Smooth muscle cell (in vitro differentiated cells): ENCODE measurements at regions not wholly inside any gene's neighbourhood (a gene's known extent, or its start where the extent isn't known, plus 50 kb on each side); places are given as distances from the start of the nearest gene placed in this dataset.
"Not testable (repeated sequence)": the region's sequence is repeated elsewhere in the genome, so short reads cannot be mapped to it uniquely, and the experiment has no call there.

Source experiments
- DNase-seq: peaks from one replicate; lab custom pipeline; 2025; ENCODE audit not compliant: unreplicated experiment; lab: John Stamatoyannopoulos, UW
- H2AFZ ChIP-seq: fragments of 200-600 bp; sonication (generic); 2 replicates; pipeline ENCODE4 v1.6.0; 2016; ENCODE audit warnings: antibody characterized with exemption, low read depth, mild to moderate bottlenecking
- H3F3A ChIP-seq: fragments of 200-600 bp; sonication (generic); 2 replicates; pipeline ENCODE4 v1.6.0; 2017; ENCODE audit warnings: antibody characterized with exemption, low read depth
- H3K27ac ChIP-seq: fragments of 200-600 bp; sonication (generic); 2 replicates; pipeline ENCODE4 v1.5.1; 2016; ENCODE audit warnings: low read depth, mild to moderate bottlenecking
- H3K27me3 ChIP-seq: fragments of 200-600 bp; sonication (generic); 2 replicates; pipeline ENCODE4 v1.6.1; 2016; ENCODE audit warnings: low read depth, mild to moderate bottlenecking
- H3K36me3 ChIP-seq: fragments of 200-600 bp; sonication (generic); 2 replicates; pipeline ENCODE4 v1.5.1; 2016; ENCODE audit warnings: low read depth
- H3K4me1 ChIP-seq: fragments of 200-600 bp; sonication (generic); 2 replicates; pipeline ENCODE4 v1.5.1; 2016; ENCODE audit warnings: low read depth
- H3K4me2 ChIP-seq: fragments of 200-600 bp; sonication (generic); 2 replicates; pipeline ENCODE4 v1.6.0; 2016; ENCODE audit warnings: mild to moderate bottlenecking
- H3K4me3 ChIP-seq: fragments of 200-600 bp; sonication (generic); 2 replicates; pipeline ENCODE4 v1.5.1; 2016; ENCODE audit warnings: mild to moderate bottlenecking
- H3K79me2 ChIP-seq: fragments of 200-600 bp; sonication (generic); 2 replicates; pipeline ENCODE4 v1.6.0; 2016; ENCODE audit warnings: low read depth, mild to moderate bottlenecking
- H3K9ac ChIP-seq: fragments of 200-600 bp; sonication (generic); 2 replicates; pipeline ENCODE4 v1.6.0; 2016; ENCODE audit warnings: low read depth
- H3K9me3 ChIP-seq: fragments of 200-600 bp; sonication (generic); replicated peaks from 2 replicates; pipeline ENCODE4 v1.5.1; 2016; ENCODE audit warnings: low read depth
- H4K20me1 ChIP-seq: fragments of 200-600 bp; sonication (generic); 2 replicates; pipeline ENCODE4 v1.6.0; 2016; ENCODE audit warnings: low read depth
- WGBS: methylation state at CpG from one replicate; pipeline ENCODE4 v1.1.7; 2016; ENCODE audit warnings: low lambda C conversion rate; 5-methylcytosine and 5-hydroxymethylcytosine counted together
- TF ChIP-seq, protein P1 (sequence below): fragments of 200-600 bp; sonication (generic); IDR thresholded peaks from 2 replicates; pipeline ENCODE4 v1.5.1; 2017; ENCODE audit warnings: borderline replicate concordance, mild to moderate bottlenecking, antibody characterized with exemption; ENCODE audit not compliant: insufficient read depth, poor library complexity, severe bottlenecking

DNA sequence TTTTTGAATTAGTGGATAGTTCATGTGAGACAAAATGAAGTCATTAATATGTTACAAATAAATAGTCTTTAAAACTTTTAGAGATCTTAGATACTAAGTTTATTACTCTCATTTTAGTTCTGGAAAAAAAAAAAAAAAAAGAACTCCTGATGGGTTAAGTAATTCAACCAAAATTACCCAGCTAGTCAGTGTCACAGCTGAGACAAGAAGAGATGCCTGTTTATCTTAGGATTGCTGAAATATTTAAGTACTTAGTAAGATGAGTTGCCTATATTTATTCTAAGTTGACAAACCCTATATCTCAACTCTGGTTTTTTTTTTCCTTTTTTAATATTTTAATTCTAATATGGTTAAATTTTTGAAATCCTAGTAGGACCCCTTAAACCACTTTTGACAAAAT lies 781.0 kb upstream of the LRRN3 start:
- Histone ChIP-seq H2AFZ (no peak overlapping the region), H3K27me3 (no peaks in the 10 kb centered on the region), H3K4me2 (no peak overlapping the region), H3K79me2 (no peaks in the 10 kb centered on the region), H3K9ac (no peak overlapping the region), H4K20me1 (no peaks in the 10 kb centered on the region), H3F3A (no peaks in the 10 kb centered on the region), H3K4me1 (no peaks in the 10 kb centered on the region), H3K27ac (no peak overlapping the region), H3K9me3 (no peaks in the 10 kb centered on the region), H3K4me3 (no peak overlapping the region), H3K36me3 (no peaks in the 10 kb centered on the region)
- TF ChIP-seq, protein P1, sequence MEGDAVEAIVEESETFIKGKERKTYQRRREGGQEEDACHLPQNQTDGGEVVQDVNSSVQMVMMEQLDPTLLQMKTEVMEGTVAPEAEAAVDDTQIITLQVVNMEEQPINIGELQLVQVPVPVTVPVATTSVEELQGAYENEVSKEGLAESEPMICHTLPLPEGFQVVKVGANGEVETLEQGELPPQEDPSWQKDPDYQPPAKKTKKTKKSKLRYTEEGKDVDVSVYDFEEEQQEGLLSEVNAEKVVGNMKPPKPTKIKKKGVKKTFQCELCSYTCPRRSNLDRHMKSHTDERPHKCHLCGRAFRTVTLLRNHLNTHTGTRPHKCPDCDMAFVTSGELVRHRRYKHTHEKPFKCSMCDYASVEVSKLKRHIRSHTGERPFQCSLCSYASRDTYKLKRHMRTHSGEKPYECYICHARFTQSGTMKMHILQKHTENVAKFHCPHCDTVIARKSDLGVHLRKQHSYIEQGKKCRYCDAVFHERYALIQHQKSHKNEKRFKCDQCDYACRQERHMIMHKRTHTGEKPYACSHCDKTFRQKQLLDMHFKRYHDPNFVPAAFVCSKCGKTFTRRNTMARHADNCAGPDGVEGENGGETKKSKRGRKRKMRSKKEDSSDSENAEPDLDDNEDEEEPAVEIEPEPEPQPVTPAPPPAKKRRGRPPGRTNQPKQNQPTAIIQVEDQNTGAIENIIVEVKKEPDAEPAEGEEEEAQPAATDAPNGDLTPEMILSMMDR, result no peak
- no peak for DNase-seq

DNA sequence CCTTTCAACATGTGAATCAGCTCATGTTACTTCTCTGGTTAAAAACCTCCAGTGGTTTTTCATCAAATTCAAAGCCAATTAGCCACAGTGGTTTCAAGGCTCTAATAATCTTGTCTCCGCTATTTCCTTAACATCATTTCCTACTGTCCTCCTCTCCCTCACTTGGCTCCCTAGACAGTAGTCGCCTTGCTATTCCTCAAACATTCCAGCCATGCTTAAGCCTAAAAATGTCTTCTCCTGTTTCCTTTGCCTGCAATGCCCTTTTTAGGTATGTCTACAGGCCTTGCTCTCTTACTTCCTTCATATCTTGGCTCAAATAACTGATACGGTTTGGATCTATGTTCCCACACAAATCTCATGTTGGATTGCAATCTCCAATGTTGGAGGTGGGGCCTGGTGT lies 779.4 kb upstream of the LRRN3 start:
- Histone ChIP-seq H3K27ac (no peak overlapping the region), H3K9me3 (no peaks in the 10 kb centered on the region), H3K4me3 (no peak overlapping the region), H3K4me1 (no peaks in the 10 kb centered on the region), H2AFZ (no peak overlapping the region), H3F3A (no peaks in the 10 kb centered on the region), H3K79me2 (no peaks in the 10 kb centered on the region), H3K36me3 (no peaks in the 10 kb centered on the region), H4K20me1 (no peaks in the 10 kb centered on the region), H3K9ac (no peak overlapping the region), H3K27me3 (no peaks in the 10 kb centered on the region), H3K4me2 (no peak overlapping the region)
- no peak for DNase-seq
- TF ChIP-seq, protein P1, result no peak
- WGBS, result 57% methylated on average over 3 of the region's 3 CpGs

DNA sequence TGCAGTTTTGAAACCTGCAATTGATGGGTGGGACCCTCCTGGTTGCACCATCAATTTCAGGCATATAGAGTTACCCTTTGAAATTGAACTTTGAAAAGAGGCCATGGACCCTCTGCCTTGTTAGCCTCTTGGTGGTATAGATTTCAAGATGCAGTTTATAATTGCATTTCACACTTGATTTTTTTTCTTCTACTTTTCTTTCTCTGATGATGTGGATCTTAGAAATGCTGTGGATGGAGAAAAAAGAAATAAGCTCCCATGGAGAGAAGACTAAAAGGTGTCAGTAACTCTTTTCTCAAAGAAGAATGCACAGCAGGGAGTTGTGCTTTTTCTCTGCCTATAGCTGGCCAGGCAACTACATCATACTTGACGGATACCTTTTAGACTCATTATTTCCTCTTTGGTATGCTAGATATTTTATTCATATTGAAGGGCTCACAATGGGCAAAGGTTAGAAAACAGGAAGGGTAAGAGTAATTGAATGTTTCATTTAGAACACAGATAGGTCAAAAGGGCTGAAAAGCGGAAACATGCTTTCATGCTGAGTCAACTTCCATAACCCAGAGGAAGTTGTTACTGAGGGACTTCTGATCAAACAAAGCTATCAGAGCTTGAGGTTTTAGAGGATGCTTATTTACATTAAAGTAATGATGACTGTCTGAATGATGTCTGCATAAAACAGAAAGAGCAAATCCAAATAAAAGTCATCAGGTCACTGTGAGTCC lies 773.2 kb upstream of the LRRN3 start:
- H3K27ac ChIP-seq, result no peak overlapping the region
- 86% methylated on average over 2 of the region's 2 CpGs for WGBS
- no peaks in the 10 kb centered on the region for H3K27me3 ChIP-seq
- H3K36me3 ChIP-seq, result no peaks in the 10 kb centered on the region
- no peaks in the 10 kb centered on the region for H3K4me1 ChIP-seq
- DNase-seq, result no peak
- H3K9me3 ChIP-seq, result peaks cover 5% of the 10 kb centered on the region
- TF ChIP-seq, protein P1, result no peak
- no peak overlapping the region for H3K9ac ChIP-seq
- H3K4me3 ChIP-seq, result no peak overlapping the region
- no peaks in the 10 kb centered on the region for H3F3A ChIP-seq
- no peak overlapping the region for H3K4me2 ChIP-seq
- no peaks in the 10 kb centered on the region for H3K79me2 ChIP-seq
- no peaks in the 10 kb centered on the region for H4K20me1 ChIP-seq
- no peak overlapping the region for H2AFZ ChIP-seq

DNA sequence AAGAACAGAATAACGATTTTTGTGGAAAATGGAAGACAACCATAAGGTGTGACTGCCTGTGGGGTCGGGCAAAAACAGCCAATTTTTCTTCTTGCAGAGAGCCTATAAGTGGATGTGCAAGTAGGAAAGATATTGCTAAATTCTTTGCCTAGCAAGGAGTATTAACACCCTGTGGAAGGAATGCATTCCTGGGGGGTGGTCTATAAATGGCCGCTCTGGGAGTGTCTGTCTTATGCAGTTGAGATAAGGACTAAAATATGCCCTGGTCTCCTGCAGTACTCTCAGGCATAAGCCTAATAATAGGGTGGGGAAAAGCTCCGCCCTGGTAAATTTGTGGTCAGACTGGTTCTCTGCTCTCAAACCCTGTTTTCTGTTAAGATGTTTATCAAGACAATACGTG lies 770.6 kb upstream of the LRRN3 start:
- H3K9ac ChIP-seq, H2AFZ ChIP-seq, H3K4me2 ChIP-seq, H3K4me3 ChIP-seq, H3K9me3 ChIP-seq, H3K27ac ChIP-seq, H3F3A ChIP-seq, H3K4me1 ChIP-seq, H3K79me2 ChIP-seq, H3K27me3 ChIP-seq, DNase-seq, H3K36me3 ChIP-seq, H4K20me1 ChIP-seq: not testable (repeated sequence)
- 90% methylated on average over 5 of the region's 5 CpGs for WGBS
